IPS-18a (cell line): ENCODE measurements at regions not wholly inside any gene's neighbourhood (a gene's known extent, or its start where the extent isn't known, plus 50 kb on each side); places are given as distances from the start of the nearest gene placed in this dataset.

ENCODE experiments used
- H3K27ac ChIP-seq: one replicate; pipeline ENCODE4 v1.5.1; 2013; ENCODE audit warnings: low read length
- H3K27me3 ChIP-seq: one replicate; pipeline ENCODE4 v1.6.1; 2013; ENCODE audit warnings: mild to moderate bottlenecking, low read length; ENCODE audit not compliant: control insufficient read depth, insufficient read depth
- H3K36me3 ChIP-seq: one replicate; pipeline ENCODE4 v1.6.1; 2013; ENCODE audit warnings: low read depth, low read length; ENCODE audit not compliant: control insufficient read depth
- H3K4me1 ChIP-seq: one replicate; pipeline ENCODE4 v1.6.1; 2013; ENCODE audit warnings: low read depth, low read length; ENCODE audit not compliant: control insufficient read depth
- H3K4me3 ChIP-seq: one replicate; pipeline ENCODE4 v1.5.1; 2013; ENCODE audit warnings: low read length
- H3K9ac ChIP-seq: one replicate; pipeline ENCODE4 v1.6.1; 2013; ENCODE audit warnings: mild to moderate bottlenecking, low read length, moderate library complexity
- H3K9me3 ChIP-seq: one replicate; pipeline ENCODE4 v1.6.1; 2013; ENCODE audit warnings: low read depth, low read length; ENCODE audit not compliant: control insufficient read depth

- Histone ChIP-seq H3K9ac (no peak overlapping the region), H3K27me3 (no peaks in the 10 kb centered on the region), H3K4me3 (no peak overlapping the region), H3K9me3 (no peaks in the 10 kb centered on the region), H3K27ac (no peak overlapping the region), H3K36me3 (no peaks in the 10 kb centered on the region), H3K4me1 (no peaks in the 10 kb centered on the region)
Observed at GRCh38 chr1:68675336-68675735, 178.5 kb upstream of the DEPDC1 start.

- Histone ChIP-seq H3K27me3 (no peaks in the 10 kb centered on the region), H3K4me1 (no peaks in the 10 kb centered on the region), H3K27ac (no peak overlapping the region), H3K9me3 (no peaks in the 10 kb centered on the region), H3K36me3 (no peaks in the 10 kb centered on the region), H3K4me3 (no peak overlapping the region), H3K9ac (no peak overlapping the region)
Observed at GRCh38 chr1:68677684-68678351, 180.9 kb upstream of the DEPDC1 start.

GRCh38 chr1:68696221-68696620 is 199.3 kb upstream of the DEPDC1 start:
- Histone ChIP-seq H3K36me3 (no peaks in the 10 kb centered on the region), H3K27ac (no peak overlapping the region), H3K9me3 (no peaks in the 10 kb centered on the region), H3K27me3 (no peaks in the 10 kb centered on the region), H3K4me3 (no peak overlapping the region), H3K9ac (no peak overlapping the region), H3K4me1 (no peaks in the 10 kb centered on the region)

- no peaks in the 10 kb centered on the region for H3K27me3 ChIP-seq
- no peaks in the 10 kb centered on the region for H3K9me3 ChIP-seq
- no peak overlapping the region for H3K4me3 ChIP-seq
- no peak overlapping the region for H3K9ac ChIP-seq
- no peaks in the 10 kb centered on the region for H3K4me1 ChIP-seq
- no peaks in the 10 kb centered on the region for H3K36me3 ChIP-seq
- H3K27ac ChIP-seq = no peak overlapping the region
Observed at GRCh38 chr1:68703921-68704354, 207.1 kb upstream of the DEPDC1 start.

GRCh38 chr1:68704800-68705443 is 208.0 kb upstream of the DEPDC1 start:
- H3K4me3 ChIP-seq = no peak overlapping the region
- H3K27ac ChIP-seq = no peak overlapping the region
- H3K9ac ChIP-seq = no peak overlapping the region
- H3K36me3 ChIP-seq = no peaks in the 10 kb centered on the region
- no peaks in the 10 kb centered on the region for H3K4me1 ChIP-seq
- no peaks in the 10 kb centered on the region for H3K9me3 ChIP-seq
- no peaks in the 10 kb centered on the region for H3K27me3 ChIP-seq

- Histone ChIP-seq H3K36me3 (no peaks in the 10 kb centered on the region), H3K9me3 (no peaks in the 10 kb centered on the region), H3K27me3 (no peaks in the 10 kb centered on the region)
Observed at GRCh38 chr1:68705466-68705865, 208.6 kb upstream of the DEPDC1 start.

GRCh38 chr1:68706639-68707317 is 209.9 kb upstream of the DEPDC1 start:
- Histone ChIP-seq H3K4me3 (no peak overlapping the region), H3K4me1 (no peaks in the 10 kb centered on the region), H3K9ac (no peak overlapping the region), H3K27ac (no peak overlapping the region), H3K36me3 (no peaks in the 10 kb centered on the region), H3K27me3 (no peaks in the 10 kb centered on the region), H3K9me3 (no peaks in the 10 kb centered on the region)

More at GRCh38 chr1:68705466-68705865, 208.6 kb upstream of the DEPDC1 start:
- Histone ChIP-seq H3K9ac (no peak overlapping the region), H3K27ac (no peak overlapping the region), H3K4me1 (no peaks in the 10 kb centered on the region), H3K4me3 (no peak overlapping the region)

GRCh38 chr1:68717330-68717729 is 220.4 kb upstream of the DEPDC1 start:
- Histone ChIP-seq H3K4me1 (no peaks in the 10 kb centered on the region), H3K9me3 (no peaks in the 10 kb centered on the region), H3K36me3 (no peaks in the 10 kb centered on the region), H3K9ac (no peak overlapping the region), H3K27ac (no peak overlapping the region), H3K27me3 (no peaks in the 10 kb centered on the region), H3K4me3 (no peak overlapping the region)

GRCh38 chr1:68720476-68720875 is 223.6 kb upstream of the DEPDC1 start:
- Histone ChIP-seq H3K4me3 (no peak overlapping the region), H3K36me3 (no peaks in the 10 kb centered on the region), H3K4me1 (no peaks in the 10 kb centered on the region), H3K9ac (no peak overlapping the region), H3K27me3 (no peaks in the 10 kb centered on the region), H3K27ac (no peak overlapping the region), H3K9me3 (no peaks in the 10 kb centered on the region)

- Histone ChIP-seq H3K9me3 (no peaks in the 10 kb centered on the region), H3K36me3 (no peaks in the 10 kb centered on the region), H3K27ac (no peak overlapping the region), H3K9ac (no peak overlapping the region), H3K27me3 (no peaks in the 10 kb centered on the region), H3K4me3 (no peak overlapping the region), H3K4me1 (no peaks in the 10 kb centered on the region)
Observed at GRCh38 chr1:68723791-68724190, 226.9 kb upstream of the DEPDC1 start.

- Histone ChIP-seq H3K4me1 (no peaks in the 10 kb centered on the region), H3K9ac (no peak overlapping the region), H3K36me3 (no peaks in the 10 kb centered on the region), H3K27ac (no peak overlapping the region), H3K9me3 (no peaks in the 10 kb centered on the region), H3K4me3 (no peak overlapping the region), H3K27me3 (no peaks in the 10 kb centered on the region)
Observed at GRCh38 chr1:68725001-68725752, 228.3 kb upstream of the DEPDC1 start.
